Right lobe of liver (tissue), 4 donors: ENCODE measurements at regions not wholly inside any gene's neighbourhood (a gene's known extent, or its start where the extent isn't known, plus 50 kb on each side); places are given as distances from the start of the nearest gene placed in this dataset.

Source experiments
- CTCF ChIP-seq, 4 donors: fragments of 200-600 bp in 3 of 4; fragments of 450-650 bp in 1 of 4; IDR thresholded peaks; one replicate each; pipeline versions ENCODE4 v1.5.1 to v1.8.0; 2016 to 2022; ENCODE audit warnings: antibody characterized with exemption in 4 of 4, mild to moderate bottlenecking in 2 of 4
- POLR2A ChIP-seq: fragments of 450-650 bp; IDR thresholded peaks from one replicate; pipeline ENCODE4 v1.6.1; 2017; ENCODE audit warnings: antibody characterized with exemption, mild to moderate bottlenecking
- donor health status: DM: no; HTN: no; CAD: no.
- donor health status: DM: no; HTN: no; CAD: no.
- donor health status: DM: no; HTN: yes; CAD: no.

DNA sequence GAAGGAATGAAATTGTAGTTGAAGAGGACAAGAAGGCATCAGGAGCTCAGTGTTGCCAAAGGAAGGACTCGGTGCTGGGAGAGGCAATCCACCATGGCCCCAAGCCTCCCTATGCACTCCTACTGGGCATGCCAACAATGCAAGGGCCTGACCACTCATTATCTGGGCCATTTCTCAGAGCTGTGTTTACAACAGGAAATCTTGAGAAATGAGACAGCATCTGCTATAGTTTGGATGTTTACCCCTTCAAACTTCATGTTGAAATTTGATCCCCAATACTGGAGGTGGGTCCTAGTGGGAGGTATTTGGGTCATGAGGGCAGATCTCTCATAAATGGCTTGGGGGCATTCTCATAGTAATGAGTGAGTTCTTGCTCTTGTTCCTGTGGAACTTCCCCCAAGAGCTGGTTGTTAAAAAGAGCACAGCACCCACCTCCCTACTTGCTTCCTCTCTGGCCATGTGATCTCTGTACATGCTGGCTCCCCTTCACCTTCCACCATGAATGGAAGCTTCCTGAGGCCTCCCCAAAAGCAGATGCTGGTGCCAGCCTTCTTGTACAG lies 50.8 kb upstream of the AOAH start:
- TF ChIP-seq CTCF (IDR thresholded peaks at IDR 0.05), result no peak
- no peak for TF ChIP-seq POLR2A
